Stimulated activated CD8-positive, alpha-beta memory T cell treated with anti-CD3 and anti-CD28 coated beads, Interleukin-4, amount 100 ng/mL, for 48 hours (primary cell): ENCODE measurements at regions not wholly inside any gene's neighbourhood (a gene's known extent, or its start where the extent isn't known, plus 50 kb on each side); places are given as distances from the start of the nearest gene placed in this dataset.
"Not testable (repeated sequence)": the region's sequence is repeated elsewhere in the genome, so short reads cannot be mapped to it uniquely, and the experiment has no call there.

Source experiments
- DNase-seq: peaks from one replicate; pipeline ENCODE4 v3.0.0-alpha.2; 2020

DNA sequence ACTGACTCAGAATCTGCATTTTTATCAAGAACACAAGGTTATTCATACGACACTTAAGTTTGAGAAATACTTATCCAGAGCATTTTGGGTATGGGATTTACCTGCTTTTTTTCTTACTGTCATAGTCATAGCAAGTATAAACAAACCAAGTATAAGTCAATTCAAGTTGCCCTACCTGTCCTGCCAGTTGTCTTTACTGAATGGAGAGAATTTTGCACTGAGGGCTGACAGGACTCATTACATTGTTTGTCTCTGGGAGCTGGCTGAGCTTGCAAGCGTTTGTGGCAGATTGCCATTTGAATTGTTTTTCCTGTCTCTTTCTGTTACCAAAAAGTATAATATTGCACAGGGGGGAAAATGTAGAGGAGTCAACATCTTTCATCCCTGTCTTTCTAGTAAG is 278.9 kb upstream of the MAGEC2 start:
- no peak for DNase-seq

DNA sequence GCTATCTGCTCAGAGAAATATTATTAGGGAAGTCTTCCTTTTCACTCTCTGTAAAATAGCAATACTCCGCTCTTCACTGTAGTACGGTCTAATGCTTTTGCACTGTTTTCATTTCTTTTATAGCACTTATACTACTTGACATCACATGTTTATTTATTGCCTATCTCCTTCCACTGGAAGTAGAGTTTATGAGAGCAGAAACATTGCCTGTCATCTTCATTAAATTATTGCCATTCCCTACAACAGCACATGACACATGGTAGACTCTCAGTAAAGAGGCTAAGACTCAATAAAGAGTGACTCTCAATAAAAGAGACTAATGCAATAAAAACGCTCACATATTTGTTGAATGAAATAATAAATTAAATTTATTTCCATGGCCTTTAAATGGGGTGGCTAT is 241.3 kb upstream of the MAGEC2 start:
- no peak for DNase-seq

DNA sequence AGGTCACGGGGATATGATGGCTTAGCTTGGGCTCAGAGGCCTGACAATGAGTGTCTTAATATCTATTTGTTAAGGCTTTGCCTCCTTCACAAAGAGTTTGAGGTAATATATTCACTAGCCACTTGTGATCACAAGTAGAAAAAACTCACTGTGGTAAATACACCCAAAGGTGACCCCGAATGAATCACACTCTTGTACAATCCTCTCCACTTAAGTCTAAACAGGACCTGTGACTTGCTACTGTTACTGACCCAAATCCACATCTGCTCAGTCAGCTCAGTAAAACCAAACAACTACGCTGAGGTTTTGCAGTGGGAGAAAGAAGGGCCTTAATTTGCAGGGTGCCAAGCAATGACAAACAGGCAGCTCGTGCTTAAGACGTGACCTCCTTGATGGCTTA is 223.8 kb upstream of the MAGEC2 start:
- DNase-seq, result no peak

DNA sequence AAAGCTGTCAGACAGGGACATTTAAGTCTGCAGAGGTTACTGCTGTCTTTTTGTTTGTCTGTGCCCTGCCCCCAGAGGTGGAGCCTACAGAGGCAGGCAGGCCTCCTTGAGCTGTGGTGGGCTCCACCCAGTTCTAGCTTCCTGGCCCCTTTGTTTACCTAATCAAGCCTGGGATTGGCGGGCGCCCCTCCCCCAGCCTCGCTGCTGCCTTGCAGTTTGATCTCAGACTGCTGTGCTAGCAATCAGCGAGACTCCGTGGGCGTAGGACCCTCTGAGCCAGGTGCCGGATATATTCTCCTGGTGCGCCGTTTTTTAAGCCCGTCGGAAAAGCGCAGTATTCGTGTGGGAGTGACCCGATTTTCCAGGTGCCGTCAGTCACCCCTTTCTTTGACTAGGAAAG is 185.9 kb upstream of the MAGEC2 start:
- DNase-seq, result not testable (repeated sequence)

DNA sequence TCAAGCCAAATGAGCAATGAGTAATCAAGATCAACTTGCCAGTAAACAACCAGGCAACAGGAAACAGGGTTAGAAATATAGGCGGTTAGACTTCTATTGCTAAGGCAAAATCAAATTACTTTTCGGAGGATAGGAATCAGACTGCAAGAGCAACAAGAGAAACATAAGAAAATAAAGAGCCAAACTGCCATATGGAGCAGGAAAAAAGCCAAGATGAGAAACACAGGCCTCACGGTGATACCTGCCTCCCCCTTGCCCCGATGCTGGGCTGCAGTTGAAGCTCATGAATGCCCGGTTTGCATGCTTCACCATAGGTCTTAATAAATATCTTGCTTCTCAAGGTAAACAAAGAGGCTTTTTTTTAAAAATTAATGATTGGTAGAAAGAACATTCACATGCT is 158.4 kb upstream of the MAGEC2 start:
- no peak for DNase-seq

DNA sequence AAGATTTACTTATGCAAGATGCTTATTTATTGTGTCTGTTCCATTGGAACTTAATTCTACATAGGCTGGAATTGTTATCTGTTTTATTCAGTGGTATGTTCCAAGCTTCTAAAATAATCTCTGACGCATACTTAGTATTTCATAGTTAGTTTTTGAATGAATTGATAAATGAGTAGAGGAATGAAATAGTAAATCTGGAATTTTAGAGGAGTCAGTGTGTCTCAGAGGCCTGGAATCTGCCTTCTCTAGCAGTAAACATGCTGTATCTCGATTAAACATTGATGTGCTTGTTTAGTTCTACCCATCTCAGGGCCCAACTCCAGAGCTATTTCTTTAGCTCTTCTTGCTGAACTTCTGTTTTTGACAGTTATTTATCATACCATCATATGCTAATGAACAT is 154.2 kb upstream of the MAGEC2 start:
- no peak for DNase-seq

DNA sequence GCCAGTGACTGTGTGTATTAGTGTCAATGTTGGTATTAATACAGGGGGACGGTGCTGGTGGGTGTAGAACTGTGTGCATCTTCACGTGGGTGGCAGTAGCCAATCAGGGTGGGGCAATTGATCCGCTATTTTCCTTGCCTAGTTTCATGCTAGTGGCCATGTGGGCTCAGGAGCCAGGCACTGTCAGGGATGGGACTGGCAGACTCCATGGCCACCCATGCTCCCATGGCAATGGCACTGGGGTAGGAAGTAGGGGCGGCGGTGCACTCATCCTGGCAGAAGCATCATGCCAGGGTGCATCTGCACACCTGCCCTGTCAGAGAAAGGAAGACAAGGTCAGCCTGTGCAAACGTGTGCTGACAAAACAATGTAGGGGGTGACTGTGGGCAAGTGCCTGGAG is 122.1 kb upstream of the MAGEC2 start:
- DNase-seq, result no peak

DNA sequence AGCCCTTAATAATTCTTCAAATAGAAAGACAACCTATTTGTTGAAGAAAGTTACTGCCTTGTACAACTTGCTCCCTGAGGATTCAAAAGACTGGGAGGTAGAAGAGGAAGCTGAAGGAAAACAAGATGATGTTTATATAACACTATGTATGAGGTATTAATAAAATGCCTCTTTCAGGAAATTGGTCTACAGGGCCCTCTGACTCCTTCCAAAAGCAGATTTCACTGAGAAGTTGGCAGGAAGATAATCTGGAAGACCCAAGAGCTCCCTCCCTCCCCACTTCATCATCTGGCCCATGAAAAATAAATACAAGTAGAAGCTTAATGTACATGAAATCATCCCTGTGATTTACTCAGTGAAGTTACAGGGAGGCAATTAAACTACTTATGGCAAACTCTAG is 107.5 kb upstream of the MAGEC2 start:
- DNase-seq, result no peak

DNA sequence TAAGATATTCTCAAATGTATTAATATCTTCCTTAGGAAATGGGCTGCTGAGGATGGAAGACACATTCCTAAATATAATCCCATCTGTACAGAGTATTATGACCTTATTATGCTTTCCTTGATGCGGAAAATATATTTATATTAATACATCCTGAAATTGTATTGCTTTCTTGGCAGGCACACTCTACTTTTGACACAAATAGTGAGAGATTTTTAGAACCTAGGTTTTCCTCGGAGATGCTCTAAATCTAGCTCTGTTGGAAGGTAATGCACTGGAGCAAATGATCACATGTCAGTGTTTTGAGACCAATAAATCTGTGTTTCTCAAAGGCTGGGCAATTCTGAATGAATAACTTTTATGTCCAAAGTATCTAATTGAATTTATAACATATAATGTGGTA is 94.3 kb upstream of the MAGEC2 start:
- no peak for DNase-seq

DNA sequence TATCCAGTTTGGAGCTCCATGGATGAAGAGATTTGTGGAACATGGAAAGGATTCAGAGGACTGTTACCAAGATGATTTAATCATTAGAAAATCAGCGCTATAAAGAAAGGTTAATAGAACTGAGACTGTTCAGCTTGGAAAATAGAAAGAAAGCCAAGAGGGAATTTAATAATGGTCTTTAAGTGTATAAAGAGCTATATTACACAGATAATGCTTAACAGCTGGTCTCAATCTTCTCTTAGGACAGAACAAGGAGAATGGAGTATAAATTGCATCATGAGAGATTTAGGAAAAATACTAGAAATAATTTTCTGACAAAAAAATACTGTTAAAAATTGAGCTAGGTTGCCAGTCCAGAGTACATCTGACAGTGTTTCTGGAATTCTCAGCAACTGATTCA is 91.3 kb upstream of the MAGEC2 start:
- no peak for DNase-seq

DNA sequence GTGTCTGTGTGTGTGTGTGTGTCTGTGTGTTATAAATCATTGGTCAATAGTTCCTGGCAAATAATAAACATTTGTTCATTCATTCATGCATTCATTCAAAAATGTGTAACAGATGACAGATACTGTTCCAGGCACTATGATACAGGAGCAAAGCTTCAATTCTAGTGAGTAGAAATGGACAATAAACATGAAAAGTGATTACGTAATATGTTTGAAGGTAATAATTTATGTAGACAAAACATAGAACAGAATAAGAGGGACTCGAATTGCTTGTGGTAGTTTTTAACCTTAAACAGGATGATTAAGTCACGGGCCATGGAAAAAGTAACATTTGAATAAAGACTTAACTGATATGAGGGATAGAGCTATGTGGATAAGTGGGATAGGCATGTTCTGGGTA is 90.1 kb upstream of the MAGEC2 start:
- no peak for DNase-seq

DNA sequence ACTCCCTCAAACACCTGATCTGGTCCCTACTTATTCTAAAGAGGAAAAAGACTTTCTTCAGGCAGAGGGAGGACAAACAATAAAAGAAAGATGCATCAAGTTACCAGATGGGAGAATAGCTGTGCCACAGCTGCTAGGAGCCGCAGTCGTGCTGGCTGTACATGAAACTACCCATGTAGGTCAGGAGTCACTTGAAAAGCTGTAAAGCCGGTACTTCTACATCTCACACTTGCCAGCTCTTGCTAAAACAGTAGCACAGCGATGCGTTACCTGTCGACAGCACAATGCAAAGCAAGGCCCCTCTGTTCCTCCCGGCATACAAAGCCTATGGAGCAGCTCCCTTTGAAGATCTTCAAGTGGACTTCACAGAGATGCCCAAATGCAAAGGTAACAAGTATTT is 65.1 kb upstream of the MAGEC2 start:
- not testable (repeated sequence) for DNase-seq

DNA sequence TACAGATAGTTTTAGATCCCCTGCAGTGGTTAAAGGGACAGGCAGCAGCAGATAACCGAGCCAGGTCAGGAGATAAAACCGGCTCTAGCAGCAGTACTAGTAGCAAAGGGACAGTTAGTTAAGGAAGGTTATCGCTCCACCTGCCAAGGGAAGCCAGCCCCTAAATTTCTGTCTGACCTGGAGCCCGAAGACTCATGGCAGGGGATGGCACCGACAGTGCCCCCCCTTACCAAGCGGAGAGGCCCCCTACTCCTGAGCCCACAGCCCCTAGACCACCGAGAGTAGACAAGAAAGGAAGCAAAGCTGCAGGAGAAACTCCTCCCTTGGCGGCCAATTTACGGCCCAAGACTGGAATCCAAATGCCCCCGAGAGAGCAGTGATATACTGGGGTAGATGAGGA is 61.3 kb upstream of the MAGEC2 start:
- DNase-seq, result no peak

DNA sequence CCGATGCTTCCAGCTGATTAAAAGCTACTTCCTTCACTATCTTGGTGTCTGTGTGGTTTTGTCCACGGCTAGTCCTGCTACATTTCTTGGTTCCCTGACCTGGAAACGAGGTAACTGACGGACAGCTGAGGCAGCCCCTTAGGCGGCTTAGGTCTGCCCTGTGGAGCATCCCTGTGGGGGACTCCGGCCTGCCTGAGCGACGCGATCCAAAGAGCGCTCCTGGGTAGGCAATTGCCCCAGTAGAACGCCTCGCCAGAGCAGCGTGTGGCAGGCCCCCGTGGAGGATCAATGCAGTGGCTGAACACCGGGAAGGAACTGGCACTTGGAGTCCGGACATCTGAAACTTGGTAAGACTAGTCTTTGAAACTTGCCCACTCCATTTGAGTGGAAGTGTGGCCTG is 60.5 kb upstream of the MAGEC2 start:
- not testable (repeated sequence) for DNase-seq

DNA sequence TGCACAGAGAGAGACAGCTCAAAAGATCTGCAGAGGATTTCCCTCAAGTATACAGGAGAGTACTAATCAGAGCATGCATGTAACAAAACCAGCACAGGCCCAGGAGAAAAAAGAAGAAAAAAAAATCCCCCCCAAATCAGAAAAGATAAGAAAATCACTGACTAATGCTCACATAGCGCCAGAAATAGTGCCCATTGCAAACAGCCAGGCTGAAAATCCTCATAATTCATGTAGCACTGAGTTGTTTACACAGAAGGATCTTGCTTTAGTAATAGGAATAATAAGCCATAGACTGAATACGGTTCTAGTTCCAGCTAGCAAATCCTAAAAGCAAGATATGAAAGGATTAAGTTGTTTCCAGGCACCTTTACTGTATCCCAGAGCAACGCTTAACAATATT is 51.8 kb upstream of the MAGEC2 start:
- DNase-seq, result no peak
